ENCODE measurements at regions not wholly inside any gene's neighbourhood (a gene's known extent, or its start where the extent isn't known, plus 50 kb on each side); places are given as distances from the start of the nearest gene placed in this dataset.

- no peak for TF ChIP-seq CTCF (IDR thresholded peaks at IDR 0.05; ENCODE audit: control insufficient read depth, extremely low read depth, insufficient read depth)
- H3K4me3 ChIP-seq (ENCODE audit: low read depth, low read length): no peak overlapping the region
- DNase-seq (ENCODE audit: low read depth): no peak
These were observed 478.9 kb downstream of the EDEM1 start for GRCh38 chr3:5666455-5666854.

- no peak for TF ChIP-seq CTCF (IDR thresholded peaks at IDR 0.05; ENCODE audit: control insufficient read depth, extremely low read depth, insufficient read depth)
- no peak overlapping the region for H3K4me3 ChIP-seq (ENCODE audit: low read depth, low read length)
- DNase-seq (ENCODE audit: low read depth): no peak
These were observed 486.0 kb downstream of the EDEM1 start for GRCh38 chr3:5673521-5673920.

GRCh38 chr3:5675319-5675718 is 487.8 kb downstream of the EDEM1 start:
- TF ChIP-seq CTCF (IDR thresholded peaks at IDR 0.05; ENCODE audit: control insufficient read depth, extremely low read depth, insufficient read depth): no peak
- DNase-seq (ENCODE audit: low read depth): no peak

GRCh38 chr3:5677555-5677954 is 490.0 kb downstream of the EDEM1 start:
- no peak for TF ChIP-seq CTCF (IDR thresholded peaks at IDR 0.05; ENCODE audit: control insufficient read depth, extremely low read depth, insufficient read depth)
- no peak overlapping the region for H3K4me3 ChIP-seq (ENCODE audit: low read depth, low read length)
- no peak for DNase-seq (ENCODE audit: low read depth)

More at GRCh38 chr3:5675319-5675718, 487.8 kb downstream of the EDEM1 start:
- H3K4me3 ChIP-seq (ENCODE audit: low read depth, low read length): no peak overlapping the region

GRCh38 chr3:5678248-5678647 is 490.7 kb downstream of the EDEM1 start:
- no peak overlapping the region for H3K4me3 ChIP-seq (ENCODE audit: low read depth, low read length)
- no peak for TF ChIP-seq CTCF (IDR thresholded peaks at IDR 0.05; ENCODE audit: control insufficient read depth, extremely low read depth, insufficient read depth)
- DNase-seq (ENCODE audit: low read depth): no peak

- no peak for DNase-seq (ENCODE audit: low read depth)
- H3K4me3 ChIP-seq (ENCODE audit: low read depth, low read length): no peak overlapping the region
- TF ChIP-seq CTCF (IDR thresholded peaks at IDR 0.05; ENCODE audit: control insufficient read depth, extremely low read depth, insufficient read depth): no peak
These were observed 491.3 kb downstream of the EDEM1 start for GRCh38 chr3:5678844-5679243.

- TF ChIP-seq CTCF (IDR thresholded peaks at IDR 0.05; ENCODE audit: control insufficient read depth, extremely low read depth, insufficient read depth): no peak
- DNase-seq (ENCODE audit: low read depth): no peak
- no peak overlapping the region for H3K4me3 ChIP-seq (ENCODE audit: low read depth, low read length)
These were observed 499.7 kb downstream of the EDEM1 start for GRCh38 chr3:5687230-5687629.
